Choroid plexus epithelial cell (primary cell): ENCODE measurements at regions not wholly inside any gene's neighbourhood (a gene's known extent, or its start where the extent isn't known, plus 50 kb on each side); places are given as distances from the start of the nearest gene placed in this dataset.

Source experiments
- DNase-seq: peaks from one replicate; pipeline ENCODE4 v3.0.0-alpha.2; 2010; ENCODE audit warnings: low read depth
- H3K4me3 ChIP-seq: 2 replicates; pipeline ENCODE4 v1.5.1; 2011; ENCODE audit warnings: low read depth, mild to moderate bottlenecking, control low read depth, low read length, moderate library complexity
- CTCF ChIP-seq: conservative IDR thresholded peaks from 2 replicates; pipeline ENCODE4 v1.5.1; 2011; ENCODE audit warnings: low read depth, mild to moderate bottlenecking, control low read depth, inconsistent platforms, low read length, moderate library complexity

GRCh38 chr20:48544402-48545339 lies 283.1 kb downstream of the PREX1 start:
- no peak for TF ChIP-seq CTCF
- no peak for DNase-seq
- no peak overlapping the region for H3K4me3 ChIP-seq

- H3K4me3 ChIP-seq = no peak overlapping the region
- no peak for TF ChIP-seq CTCF
- DNase-seq = peak; percentile 4
Observed at GRCh38 chr20:48541581-48542071, 286.2 kb downstream of the PREX1 start.

- H3K4me3 ChIP-seq = no peak overlapping the region
- no peak for DNase-seq
- TF ChIP-seq CTCF = no peak
Observed at GRCh38 chr20:48538856-48539255, 288.9 kb downstream of the PREX1 start.

- no peak overlapping the region for H3K4me3 ChIP-seq
- peak; percentile 94 for DNase-seq
Observed at GRCh38 chr20:48538058-48538825, 289.6 kb downstream of the PREX1 start.

GRCh38 chr20:48536206-48536605 lies 291.6 kb downstream of the PREX1 start:
- no peak for TF ChIP-seq CTCF
- no peak for DNase-seq
- H3K4me3 ChIP-seq = no peak overlapping the region

More at GRCh38 chr20:48538058-48538825, 289.6 kb downstream of the PREX1 start:
- no peak for TF ChIP-seq CTCF

GRCh38 chr20:48535556-48535955 lies 292.2 kb downstream of the PREX1 start:
- H3K4me3 ChIP-seq = no peak overlapping the region
- TF ChIP-seq CTCF = no peak
- DNase-seq = no peak
